Rectal smooth muscle tissue (tissue), 1 donor: ENCODE measurements at regions not wholly inside any gene's neighbourhood (a gene's known extent, or its start where the extent isn't known, plus 50 kb on each side); places are given as distances from the start of the nearest gene placed in this dataset.
"Not testable (repeated sequence)": the region's sequence is repeated elsewhere in the genome, so short reads cannot be mapped to it uniquely, and the experiment has no call there.

Source experiments
- H3K27ac ChIP-seq: one replicate; pipeline ENCODE4 v1.7.0; 2013; ENCODE audit warnings: low read depth, low read length, inconsistent platforms
- H3K27me3 ChIP-seq: one replicate; pipeline ENCODE4 v1.7.0; 2013; ENCODE audit warnings: low read length; ENCODE audit not compliant: control insufficient read depth, insufficient read depth
- H3K36me3 ChIP-seq: one replicate; pipeline ENCODE4 v1.7.0; 2013; ENCODE audit warnings: low read length; ENCODE audit not compliant: control insufficient read depth, insufficient read depth
- H3K4me1 ChIP-seq: one replicate; pipeline ENCODE4 v1.7.0; 2013; ENCODE audit warnings: low read length; ENCODE audit not compliant: control insufficient read depth, insufficient read depth
- H3K4me3 ChIP-seq: one replicate; pipeline ENCODE4 v1.7.0; 2013; ENCODE audit warnings: low read length
- H3K9ac ChIP-seq: one replicate; pipeline ENCODE4 v1.7.0; 2013; ENCODE audit warnings: low read length

DNA sequence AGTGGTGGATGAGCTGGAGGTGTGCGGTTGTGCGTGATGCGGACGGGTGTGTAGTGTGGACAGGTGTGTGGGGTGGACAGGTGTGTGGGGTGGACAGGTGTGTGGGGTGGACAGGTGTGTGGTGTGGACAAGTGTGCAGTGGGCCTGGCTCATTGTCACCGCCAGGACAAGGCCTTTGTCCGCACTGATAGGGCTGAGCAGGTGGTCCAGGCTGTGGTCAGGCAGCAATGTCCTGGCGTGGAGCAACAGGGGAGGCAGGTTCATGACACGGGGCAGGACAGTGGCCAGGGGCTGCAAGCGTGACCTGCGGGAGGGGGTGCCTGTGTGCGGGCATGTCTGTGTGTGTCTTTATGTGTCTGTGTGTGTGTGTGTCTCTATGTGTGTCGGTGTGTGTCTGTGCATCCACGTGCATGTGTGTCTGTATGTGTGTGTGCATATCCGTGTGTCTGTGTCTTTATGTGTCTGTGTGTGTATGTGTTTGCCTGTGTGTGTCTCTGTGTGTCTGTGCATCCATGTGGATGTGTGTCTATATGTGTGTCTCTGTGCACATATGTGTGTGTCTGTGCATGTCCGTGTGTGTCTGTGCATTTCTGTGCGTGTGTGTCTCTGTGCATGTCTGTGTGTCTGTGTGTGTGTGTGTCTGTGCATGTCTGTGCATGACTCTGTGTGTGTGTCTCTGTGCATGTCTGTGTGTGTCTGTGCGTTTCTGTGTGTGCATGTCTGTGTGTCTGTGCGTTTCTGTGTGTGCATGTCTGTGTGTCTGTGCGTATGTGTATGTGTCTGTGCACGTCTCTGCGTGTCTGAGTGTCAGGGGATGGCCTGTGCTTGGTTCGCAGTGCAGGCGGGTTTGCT lies 161.0 kb downstream of the TMEM121 start:
- not testable (repeated sequence) for H3K9ac ChIP-seq, H3K27me3 ChIP-seq, H3K4me3 ChIP-seq, H3K4me1 ChIP-seq, H3K27ac ChIP-seq, H3K36me3 ChIP-seq

DNA sequence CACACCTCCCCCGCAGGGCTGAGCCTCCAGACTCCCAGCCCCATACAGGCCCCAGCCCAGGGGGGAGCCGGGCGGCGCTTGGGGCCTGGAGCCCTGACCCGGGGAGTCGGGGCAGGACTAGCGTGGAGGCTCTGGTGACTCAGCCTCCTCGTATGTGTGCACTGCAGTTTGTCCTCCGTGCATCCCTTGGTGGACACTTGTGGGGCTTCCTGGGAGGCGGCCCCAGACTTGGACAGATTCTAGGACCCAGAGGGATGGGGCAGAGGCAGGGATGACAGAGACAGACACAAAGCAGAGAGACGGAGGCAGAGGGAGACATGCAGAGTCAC lies 161.6 kb downstream of the TMEM121 start:
- H3K4me1 ChIP-seq, H3K27ac ChIP-seq, H3K27me3 ChIP-seq, H3K9ac ChIP-seq, H3K4me3 ChIP-seq, H3K36me3 ChIP-seq: not testable (repeated sequence)

DNA sequence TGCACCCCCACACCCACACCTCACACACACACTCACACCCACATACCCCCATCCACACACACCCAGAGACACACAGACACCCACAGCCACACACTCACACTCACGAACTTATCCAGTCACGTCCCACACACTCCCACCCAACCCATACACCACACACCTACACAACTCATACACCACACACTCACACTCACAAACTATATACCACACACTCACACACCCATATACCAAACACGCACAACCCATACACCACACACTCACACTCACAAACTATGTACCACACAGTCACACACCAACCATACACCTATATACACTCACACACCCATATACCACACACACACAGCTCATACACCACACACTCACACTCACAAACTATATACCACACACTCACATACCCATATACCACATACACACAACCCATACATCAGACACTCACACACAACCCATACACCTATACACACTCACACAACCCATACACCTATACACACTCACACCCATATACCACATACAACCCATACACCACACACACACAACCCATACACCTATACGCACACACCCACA lies 162.4 kb downstream of the TMEM121 start:
- H3K36me3 ChIP-seq, H3K27me3 ChIP-seq, H3K4me3 ChIP-seq, H3K9ac ChIP-seq, H3K4me1 ChIP-seq, H3K27ac ChIP-seq: not testable (repeated sequence)

DNA sequence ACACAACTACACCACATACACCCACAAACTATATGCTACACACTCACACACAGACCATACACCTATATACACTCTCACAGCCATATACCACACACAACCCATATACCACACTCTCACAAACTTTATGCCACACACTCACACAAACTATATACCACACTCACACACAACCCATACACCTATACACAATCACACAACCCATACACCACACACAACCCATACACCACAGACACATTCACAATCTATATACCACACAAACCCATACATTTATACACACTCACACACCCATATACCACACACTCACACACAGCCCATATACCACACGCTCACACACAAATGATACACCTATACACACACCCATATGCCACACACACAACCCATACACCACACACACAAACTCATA lies 163.3 kb downstream of the TMEM121 start:
- H3K4me1 ChIP-seq, result no peaks in the 10 kb centered on the region
- no peaks in the 10 kb centered on the region for H3K36me3 ChIP-seq
- no peaks in the 10 kb centered on the region for H3K27me3 ChIP-seq
- H3K9ac ChIP-seq, result no peak overlapping the region
- no peak overlapping the region for H3K4me3 ChIP-seq
- H3K27ac ChIP-seq, result no peak overlapping the region

DNA sequence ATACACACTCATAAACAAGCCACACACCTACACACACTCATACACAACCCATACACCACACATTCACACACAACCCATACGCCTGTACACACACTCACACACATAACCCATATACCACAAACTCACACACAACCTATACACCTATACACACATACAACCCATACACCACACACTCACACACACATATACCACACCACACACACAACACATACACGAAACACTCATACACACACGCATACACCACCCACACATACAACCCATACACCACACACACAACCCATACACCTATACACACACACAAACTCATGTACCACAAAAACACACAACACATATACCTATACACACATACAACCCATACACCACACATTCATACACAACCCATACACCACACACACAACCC lies 164.3 kb downstream of the TMEM121 start:
- H3K4me1 ChIP-seq, result no peaks in the 10 kb centered on the region
- no peak overlapping the region for H3K9ac ChIP-seq
- no peak overlapping the region for H3K4me3 ChIP-seq
- H3K36me3 ChIP-seq, result no peaks in the 10 kb centered on the region
- no peak overlapping the region for H3K27ac ChIP-seq
- no peaks in the 10 kb centered on the region for H3K27me3 ChIP-seq

DNA sequence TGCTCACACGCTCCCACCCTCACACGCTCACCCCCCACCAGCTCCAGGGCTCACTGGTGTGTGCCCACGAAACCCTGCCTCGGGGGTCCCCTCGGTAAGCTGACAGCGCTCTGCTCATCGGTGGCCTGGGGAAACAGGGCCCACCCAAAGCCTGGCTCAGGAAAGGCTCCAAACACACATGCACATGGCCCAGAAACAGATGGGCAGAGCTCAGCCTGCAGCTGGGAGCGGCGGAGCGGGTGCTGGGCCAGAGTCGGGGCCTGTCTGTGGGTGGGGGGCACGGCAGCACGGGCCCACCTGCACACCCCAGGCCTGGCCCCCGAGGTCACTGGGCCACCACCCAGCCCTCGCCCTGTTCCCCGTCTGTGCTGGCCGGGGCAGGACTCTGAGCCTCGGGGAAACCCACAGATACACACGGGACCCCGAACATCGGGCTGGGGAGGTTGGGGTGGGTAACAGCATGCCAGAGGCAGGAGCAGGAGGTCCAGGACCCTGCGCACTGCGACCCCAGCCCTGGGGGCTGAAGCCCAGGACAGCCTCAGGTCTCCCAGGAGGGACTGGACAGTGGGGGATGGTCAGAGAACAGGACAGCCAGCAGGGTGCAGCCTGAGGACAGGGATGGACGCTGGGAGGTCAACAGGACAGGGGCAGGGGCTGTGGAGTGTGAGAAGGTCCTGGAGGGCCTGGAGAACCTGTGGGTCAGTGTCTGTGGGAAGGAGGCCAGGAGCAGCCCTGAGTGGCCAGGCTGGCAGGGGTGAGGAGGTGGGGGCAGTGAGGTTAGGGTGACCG lies 165.1 kb downstream of the TMEM121 start:
- not testable (repeated sequence) for H3K27ac ChIP-seq, H3K27me3 ChIP-seq

DNA sequence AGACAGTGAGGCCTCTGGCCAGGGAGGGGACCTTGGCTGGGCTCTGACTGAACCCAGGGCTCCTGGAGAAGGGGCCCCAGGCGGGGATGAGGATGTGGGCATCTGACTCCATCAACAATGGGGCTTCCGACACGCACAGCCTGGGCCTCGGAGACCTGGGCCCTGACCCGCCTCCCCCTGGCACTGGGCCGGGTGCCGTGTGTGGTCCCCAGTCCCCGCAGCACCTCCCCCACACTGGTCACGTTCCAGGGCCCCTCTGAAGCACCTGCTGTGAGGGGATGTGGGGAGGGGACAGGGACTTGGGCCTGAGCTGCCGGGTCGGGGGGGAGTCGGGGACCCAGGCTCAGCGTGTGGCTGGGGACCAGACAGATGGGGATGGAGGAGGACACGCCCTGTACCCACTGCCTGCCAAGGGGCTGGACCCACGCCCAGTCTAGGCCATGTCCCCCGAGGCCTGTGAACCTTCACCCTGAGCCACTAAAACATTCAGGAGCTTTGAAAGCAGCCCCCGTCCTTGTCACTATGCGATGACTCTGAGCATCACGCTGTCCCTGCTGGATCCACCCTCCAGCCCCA lies 165.8 kb downstream of the TMEM121 start:
- H3K4me1 ChIP-seq, result not testable (repeated sequence)

More for the DNA sequence above, 165.1 kb downstream of the TMEM121 start:
- not testable (repeated sequence) for H3K4me3 ChIP-seq, H3K9ac ChIP-seq, H3K36me3 ChIP-seq, H3K4me1 ChIP-seq

DNA sequence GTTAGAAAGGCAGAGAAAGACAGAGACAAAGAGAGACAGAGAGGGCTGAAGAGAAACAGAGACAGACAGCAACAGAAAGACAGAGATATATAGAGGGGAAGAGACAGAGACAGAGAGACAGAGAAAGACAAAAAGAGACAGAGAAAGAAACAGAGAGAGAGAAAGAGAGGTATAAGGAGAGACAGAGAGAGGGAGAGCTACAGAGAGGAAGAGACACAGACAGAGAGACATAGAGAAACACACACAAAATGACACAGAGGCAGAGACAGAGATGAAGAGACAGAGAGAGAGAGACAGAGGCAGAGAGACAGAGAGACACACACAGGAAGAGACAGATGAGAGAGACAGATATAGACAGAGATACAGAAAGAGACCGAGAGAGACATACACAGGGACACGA lies 168.6 kb downstream of the TMEM121 start:
- Histone ChIP-seq H3K36me3 (no peaks in the 10 kb centered on the region), H3K27ac (no peak overlapping the region), H3K27me3 (no peaks in the 10 kb centered on the region), H3K4me3 (no peak overlapping the region), H3K9ac (no peak overlapping the region), H3K4me1 (no peaks in the 10 kb centered on the region)

More for the DNA sequence above, 165.8 kb downstream of the TMEM121 start:
- not testable (repeated sequence) for H3K27ac ChIP-seq, H3K27me3 ChIP-seq, H3K4me3 ChIP-seq, H3K36me3 ChIP-seq, H3K9ac ChIP-seq

DNA sequence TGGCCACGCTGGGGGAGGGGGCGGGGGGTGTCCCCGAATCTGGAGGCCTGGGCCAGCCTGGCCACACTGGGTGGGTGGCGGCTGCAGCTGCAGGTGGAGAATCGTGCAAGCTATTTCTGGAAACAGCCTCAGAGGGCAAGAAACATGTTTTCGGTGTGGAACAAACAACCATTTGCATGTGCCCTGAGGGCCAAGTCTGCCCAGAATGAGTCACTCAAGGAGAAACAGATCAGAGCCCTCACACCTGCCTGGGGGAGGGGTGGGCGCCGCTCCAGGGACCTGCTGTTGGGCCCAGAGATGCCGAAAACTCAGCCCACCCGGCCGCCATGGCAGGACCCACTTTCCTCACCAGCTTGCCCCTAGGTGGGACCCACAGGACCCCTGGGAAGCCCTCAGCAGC lies 170.0 kb downstream of the TMEM121 start:
- not testable (repeated sequence) for H3K9ac ChIP-seq, H3K36me3 ChIP-seq, H3K4me3 ChIP-seq, H3K27ac ChIP-seq, H3K27me3 ChIP-seq, H3K4me1 ChIP-seq

DNA sequence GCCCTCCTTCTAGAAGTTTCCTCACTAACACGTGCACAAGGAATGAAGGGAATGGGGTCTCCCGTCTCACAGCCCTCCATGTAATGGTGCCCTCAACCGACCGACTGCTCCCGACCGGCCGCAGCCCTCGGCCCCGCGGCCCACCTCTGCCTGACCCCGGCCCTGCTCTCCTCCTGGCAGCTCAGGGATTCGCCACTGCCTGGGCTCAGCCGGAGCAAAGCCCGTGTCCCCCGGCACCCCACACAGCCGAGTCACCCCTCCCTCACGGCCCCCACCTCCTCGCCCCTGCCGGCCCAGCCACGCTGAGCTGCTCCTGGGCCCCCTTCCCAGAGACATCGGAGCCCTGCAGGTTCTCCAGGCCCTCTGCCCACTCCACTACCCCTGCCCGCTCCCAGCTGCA lies 171.0 kb downstream of the TMEM121 start:
- H3K27ac ChIP-seq, H3K4me1 ChIP-seq, H3K9ac ChIP-seq, H3K27me3 ChIP-seq, H3K36me3 ChIP-seq, H3K4me3 ChIP-seq: not testable (repeated sequence)

DNA sequence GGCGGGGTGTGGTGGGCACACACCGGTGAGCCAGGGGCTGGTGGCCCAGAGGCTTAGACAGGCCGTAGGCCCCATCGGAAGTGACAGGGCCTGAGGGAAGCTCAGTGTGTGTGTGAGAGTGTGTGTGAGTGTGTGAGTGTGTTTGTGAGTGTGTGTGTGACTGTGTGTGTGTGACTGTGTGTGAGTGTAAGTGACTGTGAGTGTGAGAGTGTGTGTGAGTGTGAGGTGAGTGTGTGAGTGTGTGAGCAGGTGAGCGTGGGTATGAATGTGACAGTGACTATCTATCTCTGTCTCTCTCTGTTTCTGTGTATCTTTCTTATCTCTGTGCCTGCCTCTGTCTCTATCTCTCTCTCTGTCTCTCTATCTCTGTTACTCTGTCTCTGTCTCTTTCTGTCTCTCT lies 171.6 kb downstream of the TMEM121 start:
- H3K27me3 ChIP-seq, H3K36me3 ChIP-seq, H3K9ac ChIP-seq, H3K4me1 ChIP-seq, H3K4me3 ChIP-seq, H3K27ac ChIP-seq: not testable (repeated sequence)

DNA sequence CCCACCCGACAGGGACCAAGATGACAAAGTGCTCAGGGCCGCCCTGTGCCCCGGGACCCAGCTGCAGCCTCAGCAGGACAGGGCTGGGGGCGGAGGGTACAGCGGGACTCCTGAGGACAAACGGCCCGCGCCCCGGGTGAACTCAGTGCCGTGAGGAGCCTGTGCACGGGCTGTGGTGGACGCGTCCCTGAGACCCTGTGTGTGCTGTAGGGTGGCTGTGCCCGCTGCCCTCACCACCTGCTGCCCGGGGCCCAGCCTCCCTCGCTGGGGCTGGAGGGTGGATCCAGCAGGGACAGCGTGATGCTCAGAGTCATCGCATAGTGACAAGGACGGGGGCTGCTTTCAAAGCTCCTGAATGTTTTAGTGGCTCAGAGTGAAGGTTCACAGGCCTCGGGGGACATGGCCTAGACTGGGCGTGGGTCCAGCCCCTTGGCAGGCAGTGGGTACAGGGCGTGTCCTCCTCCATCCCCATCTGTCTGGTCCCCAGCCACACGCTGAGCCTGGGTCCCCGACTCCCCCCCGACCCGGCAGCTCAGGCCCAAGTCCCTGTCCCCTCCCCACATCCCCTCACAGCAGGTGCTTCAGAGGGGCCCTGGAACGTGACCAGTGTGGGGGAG lies 172.7 kb downstream of the TMEM121 start:
- not testable (repeated sequence) for H3K27me3 ChIP-seq, H3K4me3 ChIP-seq, H3K27ac ChIP-seq, H3K4me1 ChIP-seq, H3K36me3 ChIP-seq, H3K9ac ChIP-seq
